Tibial artery (tissue), 4 donors: ENCODE measurements at regions not wholly inside any gene's neighbourhood (a gene's known extent, or its start where the extent isn't known, plus 50 kb on each side); places are given as distances from the start of the nearest gene placed in this dataset.

Experiments used
- DNase-seq, 2 donors: peaks; one replicate each; pipeline ENCODE4 v3.0.0-alpha.2; 2019
- H3K27ac ChIP-seq, 2 donors: fragments of 200-600 bp; sonication (generic) in 1 of 2; 1 replicate in 1 of 2; 2 replicates in 1 of 2; pipeline ENCODE4 v1.5.1; 2018 to 2019; ENCODE audit warnings: mild to moderate bottlenecking in 1 of 2
- H3K27me3 ChIP-seq, 2 donors: fragments of 200-600 bp; sonication (generic) in 1 of 2; one replicate each; pipeline versions ENCODE4 v1.5.1 to v1.6.0; 2016 to 2019
- H3K36me3 ChIP-seq, 3 donors: fragments of 200-600 bp; sonication (generic) in 2 of 3; one replicate each; pipeline ENCODE4 v1.5.1; 2016 to 2019; ENCODE audit warnings: mild to moderate bottlenecking in 2 of 3
- H3K4me1 ChIP-seq, 4 donors: fragments of 200-600 bp; sonication (generic) in 2 of 4; 1 replicate in 3 of 4; 2 replicates in 1 of 4; pipeline ENCODE4 v1.5.1; 2016 to 2019
- H3K4me3 ChIP-seq, 2 donors: fragments of 200-600 bp; sonication (generic) in 1 of 2; 1 replicate in 1 of 2; 2 replicates in 1 of 2; pipeline ENCODE4 v1.5.1; 2018 to 2019; ENCODE audit warnings: mild to moderate bottlenecking in 2 of 2
- H3K9me3 ChIP-seq, 3 donors: fragments of 200-600 bp; sonication (generic) in 1 of 3; one replicate each; pipeline ENCODE4 v1.5.1; 2016 to 2019
- CTCF ChIP-seq, 2 experiments: fragments of 200-600 bp in 1 of 2; fragments of 450-650 bp in 1 of 2; IDR thresholded peaks; one replicate each; pipeline ENCODE4 v1.5.1; 2017 to 2019; ENCODE audit warnings: antibody characterized with exemption in 2 of 2, mild to moderate bottlenecking in 1 of 2, moderate library complexity in 1 of 2
- intact Hi-C: fragments of 100-400 bp; cut with DNase I; formaldehyde crosslinking; loops from one replicate; pipeline ENCODE4 v1.15.0; 2023; ENCODE audit warnings: low total_unique reads

- H3K27ac ChIP-seq = no peak overlapping the region
- H3K36me3 ChIP-seq = no peaks in the 10 kb centered on the region
Measured at GRCh38 chr6:68052234-68052633, 582.8 kb upstream of the ADGRB3 start.

GRCh38 chr6:68049562-68049961, 585.5 kb upstream of the ADGRB3 start:
- H3K9me3 ChIP-seq = no peaks in the 10 kb centered on the region
- no peak for DNase-seq
- H3K27me3 ChIP-seq = no peaks in the 10 kb centered on the region
- no peak for TF ChIP-seq CTCF (IDR thresholded peaks at IDR 0.05)
- no peaks in the 10 kb centered on the region for H3K4me1 ChIP-seq
- intact Hi-C loops = no loop called here
- H3K4me3 ChIP-seq = no peak overlapping the region
- no peaks in the 10 kb centered on the region for H3K36me3 ChIP-seq
- H3K27ac ChIP-seq = no peak overlapping the region

More at GRCh38 chr6:68052234-68052633, 582.8 kb upstream of the ADGRB3 start:
- DNase-seq = no peak
- no peaks in the 10 kb centered on the region for H3K27me3 ChIP-seq
- no peak overlapping the region for H3K4me3 ChIP-seq
- TF ChIP-seq CTCF (IDR thresholded peaks at IDR 0.05) = no peak
- H3K4me1 ChIP-seq = no peaks in the 10 kb centered on the region
- H3K9me3 ChIP-seq = no peaks in the 10 kb centered on the region
- intact Hi-C loops = no loop called here

- H3K4me3 ChIP-seq = no peak overlapping the region
- H3K4me1 ChIP-seq = no peaks in the 10 kb centered on the region
- TF ChIP-seq CTCF (IDR thresholded peaks at IDR 0.05) = no peak
- no peak overlapping the region for H3K27ac ChIP-seq
- intact Hi-C loops = no loop called here
- H3K9me3 ChIP-seq = no peaks in the 10 kb centered on the region
- no peaks in the 10 kb centered on the region for H3K36me3 ChIP-seq
- H3K27me3 ChIP-seq = no peaks in the 10 kb centered on the region
- DNase-seq = no peak
Measured at GRCh38 chr6:68046756-68047155, 588.3 kb upstream of the ADGRB3 start.

- H3K4me3 ChIP-seq = no peak overlapping the region
- H3K27me3 ChIP-seq = no peaks in the 10 kb centered on the region
- H3K36me3 ChIP-seq = no peaks in the 10 kb centered on the region
- TF ChIP-seq CTCF (IDR thresholded peaks at IDR 0.05) = no peak
- no peak for DNase-seq
- H3K27ac ChIP-seq = no peak overlapping the region
- intact Hi-C loops = no loop called here
- H3K4me1 ChIP-seq = no peaks in the 10 kb centered on the region
- H3K9me3 ChIP-seq = no peaks in the 10 kb centered on the region
Measured at GRCh38 chr6:68046302-68046701, 588.8 kb upstream of the ADGRB3 start.

GRCh38 chr6:68045193-68045592, 589.9 kb upstream of the ADGRB3 start:
- DNase-seq = no peak
- H3K4me3 ChIP-seq = no peak overlapping the region
- intact Hi-C loops = no loop called here
- no peaks in the 10 kb centered on the region for H3K9me3 ChIP-seq
- TF ChIP-seq CTCF (IDR thresholded peaks at IDR 0.05) = no peak
- no peak overlapping the region for H3K27ac ChIP-seq
- H3K4me1 ChIP-seq = no peaks in the 10 kb centered on the region
- H3K36me3 ChIP-seq = no peaks in the 10 kb centered on the region
- no peaks in the 10 kb centered on the region for H3K27me3 ChIP-seq

- no peak for TF ChIP-seq CTCF (IDR thresholded peaks at IDR 0.05)
- Histone ChIP-seq H3K27ac (no peak overlapping the region), H3K9me3 (no peaks in the 10 kb centered on the region), H3K36me3 (no peaks in the 10 kb centered on the region), H3K4me3 (no peak overlapping the region), H3K27me3 (no peaks in the 10 kb centered on the region), H3K4me1 (no peaks in the 10 kb centered on the region)
- DNase-seq = no peak
- intact Hi-C loops = no loop called here
Measured at GRCh38 chr6:68044264-68044663, 590.8 kb upstream of the ADGRB3 start.
